Right cardiac atrium (tissue), 5 donors: ENCODE measurements at regions not wholly inside any gene's neighbourhood (a gene's known extent, or its start where the extent isn't known, plus 50 kb on each side); places are given as distances from the start of the nearest gene placed in this dataset.

ENCODE experiments used
- ATAC-seq, 2 donors: fragments of 200-7000 bp; cut with Tn5 transposase; one replicate each; pipeline versions ENCODE4 v1.8.0 to v1.9.1; 2020; ENCODE audit warnings: moderate library complexity in 2 of 2, mild to moderate bottlenecking in 1 of 2
- DNase-seq, 3 donors: peaks; one replicate each; pipeline ENCODE4 v3.0.0-alpha.2; 2020
- H3K27ac ChIP-seq: one replicate; pipeline ENCODE4 v1.5.1; 2013; ENCODE audit warnings: mild to moderate bottlenecking, low read length, control low read depth, moderate library complexity
- H3K27me3 ChIP-seq: one replicate; pipeline ENCODE4 v1.6.1; 2013; ENCODE audit not compliant: control insufficient read depth, insufficient read depth
- H3K4me1 ChIP-seq: one replicate; pipeline ENCODE4 v1.6.1; 2013; ENCODE audit warnings: low read length; ENCODE audit not compliant: control insufficient read depth, insufficient read depth
- H3K4me3 ChIP-seq: one replicate; pipeline ENCODE4 v1.5.1; 2013; ENCODE audit warnings: low read length, control low read depth
- H3K9me3 ChIP-seq: one replicate; pipeline ENCODE4 v1.6.1; 2013; ENCODE audit warnings: low read length; ENCODE audit not compliant: control insufficient read depth
- WGBS: extraction: QIAGEN DNeasy Blood & Tissue Kit; methylation state at CpG from one replicate; pipeline ENCODE4 v1.1.7; 2013; 5-methylcytosine and 5-hydroxymethylcytosine counted together
- intact Hi-C, 4 donors: fragments of 100-400 bp; cut with DNase I; formaldehyde crosslinking; loops; one replicate each; pipeline versions ENCODE4 v1.11.0 to v1.14.0; 2022 to 2023
- donor health status: healthy with polysubstance abuse.
- donor health status: DM: no; HTN: yes; CAD: no.
- donor health status: DM: no; HTN: no; CAD: no.
- donor health status: DM: no; HTN: yes; CAD: no; lungs with severe emphysema.
- donor health status: DM: yes; HTN: yes; CAD: no.

DNA sequence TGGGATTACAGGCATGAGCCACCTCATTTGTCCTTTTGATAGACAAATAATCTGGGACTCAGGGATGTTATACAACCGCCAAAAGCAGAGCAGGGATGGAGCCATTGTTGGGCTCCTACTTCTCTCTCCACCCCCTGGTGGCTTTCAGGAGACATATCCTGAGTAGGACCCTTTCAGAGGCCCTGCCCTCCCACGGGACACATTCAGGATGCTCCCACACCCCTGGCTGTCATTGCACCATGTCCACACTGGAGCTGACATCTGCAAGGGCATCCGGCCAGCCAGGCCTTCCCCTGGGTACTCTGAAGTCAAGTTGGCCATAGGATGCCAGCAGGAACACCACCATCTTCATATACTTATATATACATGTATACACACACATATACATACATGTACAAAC, 181.8 kb downstream of the SYK start:
- Histone ChIP-seq H3K27me3 (no peaks in the 10 kb centered on the region), H3K27ac (no peak overlapping the region), H3K4me1 (no peaks in the 10 kb centered on the region), H3K9me3 (no peaks in the 10 kb centered on the region), H3K4me3 (no peak overlapping the region)
- intact Hi-C loops, result no loop called here
- 74% methylated on average over 3 of the region's 3 CpGs for WGBS
- DNase-seq (no peak), ATAC-seq (no peak)

- DNase-seq (no peak), ATAC-seq (no peak)
- H3K27me3 ChIP-seq, result no peaks in the 10 kb centered on the region
- intact Hi-C loops, result no loop called here
- no peaks in the 10 kb centered on the region for H3K4me1 ChIP-seq
- H3K27ac ChIP-seq, result no peak overlapping the region
- no peaks in the 10 kb centered on the region for H3K9me3 ChIP-seq
- WGBS, result 44% methylated on average over 3 of the region's 3 CpGs
- H3K4me3 ChIP-seq, result no peak overlapping the region
These were observed 184.0 kb downstream of the SYK start for GRCh38 chr9:90985631-90986030.

GRCh38 chr9:90986161-90986560, 184.5 kb downstream of the SYK start:
- Histone ChIP-seq H3K4me1 (no peaks in the 10 kb centered on the region), H3K27ac (no peak overlapping the region), H3K27me3 (no peaks in the 10 kb centered on the region), H3K9me3 (no peaks in the 10 kb centered on the region), H3K4me3 (no peak overlapping the region)
- intact Hi-C loops, result no loop called here
- WGBS, result 73% methylated on average over 3 of the region's 3 CpGs
- ATAC-seq (no peak), DNase-seq (no peak)

- Histone ChIP-seq H3K9me3 (no peaks in the 10 kb centered on the region), H3K4me1 (no peaks in the 10 kb centered on the region), H3K4me3 (no peak overlapping the region), H3K27me3 (no peaks in the 10 kb centered on the region), H3K27ac (no peak overlapping the region)
- 71% methylated on average over 2 of the region's 2 CpGs for WGBS
- intact Hi-C loops, result no loop called here
- DNase-seq, result no peak
- ATAC-seq, result no peak
These were observed 185.9 kb downstream of the SYK start for GRCh38 chr9:90987566-90987965.

DNA sequence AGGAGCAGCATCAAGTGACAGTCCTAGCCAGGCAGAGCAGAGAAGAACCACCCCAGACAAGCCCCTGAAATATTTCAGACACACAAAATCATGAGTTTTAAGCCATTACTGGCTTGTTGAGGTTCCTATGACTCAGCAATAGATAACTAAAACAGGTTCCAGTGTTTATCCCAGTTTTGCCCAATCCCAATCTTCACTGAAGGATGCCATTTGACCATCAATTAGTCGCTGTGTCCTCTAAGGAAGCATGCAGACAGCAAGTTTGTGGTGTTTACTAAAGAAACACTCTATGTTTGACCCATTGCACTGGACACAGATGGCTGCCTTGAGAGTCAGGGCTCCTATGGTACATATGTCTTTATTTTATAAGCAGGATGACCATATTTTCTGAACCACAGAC, 186.7 kb downstream of the SYK start:
- Histone ChIP-seq H3K27me3 (no peaks in the 10 kb centered on the region), H3K4me1 (no peaks in the 10 kb centered on the region), H3K9me3 (no peaks in the 10 kb centered on the region), H3K4me3 (no peak overlapping the region), H3K27ac (no peak overlapping the region)
- 88% methylated on average over 1 of the region's 1 CpG for WGBS
- ATAC-seq (no peak), DNase-seq (no peak)
- intact Hi-C loops, result no loop called here

- WGBS, result 82% methylated on average over 1 of the region's 1 CpG
These were observed 190.3 kb downstream of the SYK start for GRCh38 chr9:90991953-90992352.

DNA sequence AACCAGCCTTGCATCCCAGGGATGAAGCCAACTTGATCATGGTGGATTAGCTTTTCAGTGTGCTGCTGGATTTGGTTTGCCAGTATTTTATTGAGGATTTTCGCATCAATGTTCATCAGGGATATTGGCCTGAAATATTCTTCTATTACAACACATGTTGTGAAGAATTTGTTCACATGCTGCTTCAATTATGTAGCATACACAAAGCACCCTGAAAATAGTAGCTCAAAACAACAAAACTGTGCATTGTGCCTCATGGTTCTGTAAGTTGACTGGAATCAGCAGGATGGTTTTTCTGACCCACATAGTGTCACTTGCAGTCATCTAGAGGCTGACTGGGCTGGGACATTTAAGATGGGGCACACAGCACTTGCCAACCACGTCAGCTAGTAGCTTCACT, 193.9 kb downstream of the SYK start:
- WGBS, result 84% methylated on average over 2 of the region's 2 CpGs
- intact Hi-C loops, result no loop called here
- Histone ChIP-seq H3K4me1 (no peaks in the 10 kb centered on the region), H3K27me3 (no peaks in the 10 kb centered on the region), H3K4me3 (no peak overlapping the region), H3K27ac (no peak overlapping the region), H3K9me3 (no peaks in the 10 kb centered on the region)
- no peak for ATAC-seq
- DNase-seq, result no peak

More at GRCh38 chr9:90991953-90992352, 190.3 kb downstream of the SYK start:
- ATAC-seq (no peak), DNase-seq (no peak)
- Histone ChIP-seq H3K9me3 (no peaks in the 10 kb centered on the region), H3K4me1 (no peaks in the 10 kb centered on the region), H3K4me3 (no peak overlapping the region), H3K27me3 (no peaks in the 10 kb centered on the region), H3K27ac (no peak overlapping the region)
- intact Hi-C loops, result no loop called here

DNA sequence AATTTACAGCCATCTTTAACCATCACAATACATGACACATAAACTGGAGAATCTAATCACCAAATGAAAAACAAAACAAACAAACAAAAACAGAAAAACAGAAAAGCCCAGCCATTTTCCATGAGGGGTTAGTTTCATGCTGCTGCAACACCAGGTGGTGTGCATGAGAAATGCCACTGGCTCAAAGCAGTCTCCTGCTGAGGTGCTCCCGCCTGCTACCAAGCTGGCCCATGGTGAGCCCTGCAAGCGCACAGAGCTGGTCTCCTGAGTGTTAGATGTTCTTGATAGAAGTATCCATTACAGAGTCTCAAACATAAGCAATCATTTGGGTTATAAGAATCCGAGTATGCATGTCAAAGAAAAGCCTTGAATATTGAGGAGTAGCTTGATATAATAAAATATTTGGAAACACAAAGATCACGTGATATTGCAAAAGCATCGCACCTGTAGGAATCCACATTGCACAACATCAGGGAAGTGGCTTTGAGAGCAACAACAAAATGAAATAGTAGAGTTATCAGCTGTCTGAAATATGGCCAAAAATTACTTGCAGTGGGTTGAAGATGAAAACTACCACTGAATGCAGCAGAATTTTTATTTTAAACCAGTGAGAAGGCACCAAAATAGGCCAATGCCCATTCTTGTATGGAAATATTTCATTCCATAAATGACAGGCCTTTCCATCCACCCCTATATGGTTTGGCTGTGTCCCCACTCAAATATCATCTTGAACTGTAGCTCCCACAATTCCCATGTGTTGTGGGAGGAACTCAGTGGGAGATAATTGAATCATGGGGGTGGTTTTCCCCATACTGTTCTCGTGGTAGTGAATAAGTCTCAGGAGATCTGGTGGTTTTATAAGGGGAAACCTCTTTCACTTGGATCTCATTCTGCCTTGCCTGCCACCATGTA, 194.8 kb downstream of the SYK start:
- H3K4me1 ChIP-seq, result no peaks in the 10 kb centered on the region
- DNase-seq, result no peak
- no peak overlapping the region for H3K4me3 ChIP-seq
- no peaks in the 10 kb centered on the region for H3K27me3 ChIP-seq
- ATAC-seq, result no peak
- intact Hi-C loops, result no loop called here
- H3K27ac ChIP-seq, result no peak overlapping the region
- WGBS, result 73% methylated on average over 6 of the region's 6 CpGs
- no peaks in the 10 kb centered on the region for H3K9me3 ChIP-seq

DNA sequence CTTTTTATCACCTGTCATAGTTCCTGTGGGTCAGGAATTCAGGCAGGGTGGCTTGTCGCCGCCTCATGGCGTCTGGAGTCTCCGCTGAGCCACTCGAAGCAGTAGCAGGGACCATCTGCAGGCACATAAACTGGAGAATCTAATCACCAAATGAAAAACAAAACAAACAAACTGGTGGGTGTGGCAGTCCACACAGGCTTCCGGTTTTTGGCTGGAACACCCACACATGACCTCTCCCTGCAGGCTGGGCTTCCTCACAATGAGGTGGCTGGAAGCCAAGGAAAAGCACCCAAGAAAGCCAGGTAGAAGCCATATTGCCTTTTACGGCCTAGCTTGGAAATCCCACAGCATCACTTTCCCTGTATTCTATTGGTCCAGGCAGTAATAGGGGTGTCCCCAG, 197.0 kb downstream of the SYK start:
- no peak overlapping the region for H3K27ac ChIP-seq
- H3K4me1 ChIP-seq, result no peaks in the 10 kb centered on the region
- H3K4me3 ChIP-seq, result no peak overlapping the region
- peak in 1 of 3 donors; percentile 17 for DNase-seq
- ATAC-seq, result peak in 1 of 2 donors; percentile 63
- intact Hi-C loops, result no loop called here
- 60% methylated on average over 7 of the region's 7 CpGs for WGBS
- no peaks in the 10 kb centered on the region for H3K27me3 ChIP-seq
- H3K9me3 ChIP-seq, result no peaks in the 10 kb centered on the region

DNA sequence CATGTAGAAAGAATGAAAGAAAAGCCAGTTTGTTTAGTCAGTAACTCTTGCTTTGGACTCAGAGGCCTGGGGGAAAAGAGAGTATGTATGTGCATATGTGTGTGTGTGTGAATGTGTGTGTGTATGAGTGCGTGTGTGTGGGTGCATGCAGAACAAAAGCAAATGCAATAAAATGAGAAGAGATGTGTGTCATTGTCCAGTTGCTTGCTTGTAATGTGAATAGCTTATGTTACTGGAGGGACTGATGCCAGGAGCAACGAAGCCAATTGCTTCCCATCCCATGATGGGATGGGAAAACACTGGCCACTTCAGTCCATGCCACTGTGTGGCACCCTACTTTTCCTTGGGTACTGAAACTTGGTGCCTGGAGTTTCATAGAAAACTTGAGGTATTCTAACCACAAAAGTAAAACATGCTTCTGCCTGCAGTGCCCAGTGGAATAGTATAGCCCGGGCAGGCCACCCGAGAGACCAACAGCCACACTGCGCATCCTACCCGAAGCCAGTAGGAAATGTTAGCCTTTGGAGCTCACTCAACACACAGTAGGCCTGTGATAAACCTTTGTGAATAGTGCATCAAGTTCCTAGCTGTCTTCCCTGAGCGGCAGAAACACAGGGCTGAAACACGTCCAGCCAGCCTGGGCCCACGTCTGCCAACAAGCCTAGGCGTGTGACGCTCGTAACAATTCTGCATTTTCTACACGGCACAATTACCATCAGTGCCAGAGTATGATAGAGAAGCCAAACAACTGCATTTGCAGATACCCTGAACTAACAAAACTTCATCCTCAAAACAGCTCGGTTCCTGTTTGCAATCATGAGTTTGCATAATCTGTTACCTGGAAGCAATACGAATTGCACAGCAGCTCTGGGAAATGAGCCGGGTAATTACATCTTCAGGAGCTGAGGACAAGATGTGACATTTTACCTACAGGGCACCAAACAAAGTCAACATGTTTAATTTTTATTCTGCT, 198.1 kb downstream of the SYK start:
- 83% methylated on average over 16 of the region's 16 CpGs for WGBS
- DNase-seq, result no peak
- Histone ChIP-seq H3K27me3 (no peaks in the 10 kb centered on the region), H3K9me3 (no peaks in the 10 kb centered on the region), H3K27ac (no peak overlapping the region), H3K4me1 (no peaks in the 10 kb centered on the region), H3K4me3 (no peak overlapping the region)
- ATAC-seq, result no peak
- intact Hi-C loops, result no loop called here

- H3K27me3 ChIP-seq, result no peaks in the 10 kb centered on the region
- no peaks in the 10 kb centered on the region for H3K4me1 ChIP-seq
- H3K4me3 ChIP-seq, result no peak overlapping the region
- WGBS, result 73% methylated on average over 2 of the region's 2 CpGs
- DNase-seq, result no peak
- no peaks in the 10 kb centered on the region for H3K9me3 ChIP-seq
- no peak overlapping the region for H3K27ac ChIP-seq
- intact Hi-C loops, result no loop called here
- no peak for ATAC-seq
These were observed 199.6 kb downstream of the SYK start for GRCh38 chr9:91001146-91001611.
